SW 1271 (cell line): ENCODE measurements at regions not wholly inside any gene's neighbourhood (a gene's known extent, or its start where the extent isn't known, plus 50 kb on each side); places are given as distances from the start of the nearest gene placed in this dataset.

Experiments
- DNase-seq, 2 experiments: peaks; one replicate each; lab custom pipeline; 2025; lab: John Stamatoyannopoulos, UW

DNA sequence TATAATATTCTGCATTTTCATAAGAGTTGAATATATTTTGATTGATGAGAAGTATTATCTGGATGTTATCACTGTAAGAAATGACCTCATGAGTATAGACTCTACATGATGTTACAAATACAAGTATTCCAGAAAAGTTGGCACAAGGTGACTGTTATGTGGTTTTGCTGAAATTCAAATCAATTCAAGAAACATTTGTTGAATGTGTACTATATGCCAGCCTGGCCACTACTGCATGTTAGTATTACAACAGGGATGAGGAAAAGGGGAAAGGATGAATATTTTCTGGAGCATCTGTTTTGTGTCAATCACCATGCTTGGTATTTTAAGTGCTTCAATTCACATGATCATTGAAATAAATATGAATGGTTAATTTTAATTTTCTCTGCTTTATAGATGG is 250.9 kb upstream of the PBX1 start:
- DNase-seq: no peak

DNA sequence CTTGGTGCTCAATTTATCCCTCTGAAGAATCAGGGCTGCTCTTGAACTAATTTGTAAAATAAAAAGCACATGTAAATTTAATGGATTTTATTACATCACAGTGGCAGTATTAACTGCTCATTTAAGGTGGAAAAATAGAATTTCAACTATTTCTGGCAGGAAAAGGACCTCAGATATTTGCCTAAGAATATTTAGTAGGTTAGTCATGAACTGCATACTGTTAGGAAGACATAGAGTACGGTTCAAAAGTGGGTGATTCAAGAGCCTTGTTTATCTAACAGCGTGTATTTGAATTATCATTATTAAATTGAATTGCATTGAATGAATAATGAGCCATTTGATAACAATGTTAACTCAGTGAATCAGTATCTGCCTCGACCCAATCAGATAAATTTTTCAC is 248.8 kb upstream of the PBX1 start:
- no peak for DNase-seq

DNA sequence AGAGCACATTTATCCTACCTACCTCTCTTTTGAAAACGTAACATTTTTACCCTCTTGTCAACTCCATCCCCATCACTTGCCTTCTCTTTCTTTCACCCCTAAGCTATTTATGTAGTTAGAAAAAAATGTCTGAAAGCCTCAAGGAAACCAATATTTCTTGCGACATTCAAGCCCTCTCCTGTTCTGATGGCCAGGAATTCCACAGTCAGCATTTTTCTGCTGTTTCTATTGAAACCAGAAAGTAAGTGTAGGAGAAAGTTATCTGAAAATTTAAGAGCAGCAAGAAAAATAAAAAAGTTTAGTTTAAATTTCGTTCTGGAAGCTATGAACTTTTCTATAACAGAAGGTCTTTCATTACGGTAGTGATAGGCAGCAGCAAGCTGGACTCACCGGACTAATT is 247.6 kb upstream of the PBX1 start:
- DNase-seq: no peak

DNA sequence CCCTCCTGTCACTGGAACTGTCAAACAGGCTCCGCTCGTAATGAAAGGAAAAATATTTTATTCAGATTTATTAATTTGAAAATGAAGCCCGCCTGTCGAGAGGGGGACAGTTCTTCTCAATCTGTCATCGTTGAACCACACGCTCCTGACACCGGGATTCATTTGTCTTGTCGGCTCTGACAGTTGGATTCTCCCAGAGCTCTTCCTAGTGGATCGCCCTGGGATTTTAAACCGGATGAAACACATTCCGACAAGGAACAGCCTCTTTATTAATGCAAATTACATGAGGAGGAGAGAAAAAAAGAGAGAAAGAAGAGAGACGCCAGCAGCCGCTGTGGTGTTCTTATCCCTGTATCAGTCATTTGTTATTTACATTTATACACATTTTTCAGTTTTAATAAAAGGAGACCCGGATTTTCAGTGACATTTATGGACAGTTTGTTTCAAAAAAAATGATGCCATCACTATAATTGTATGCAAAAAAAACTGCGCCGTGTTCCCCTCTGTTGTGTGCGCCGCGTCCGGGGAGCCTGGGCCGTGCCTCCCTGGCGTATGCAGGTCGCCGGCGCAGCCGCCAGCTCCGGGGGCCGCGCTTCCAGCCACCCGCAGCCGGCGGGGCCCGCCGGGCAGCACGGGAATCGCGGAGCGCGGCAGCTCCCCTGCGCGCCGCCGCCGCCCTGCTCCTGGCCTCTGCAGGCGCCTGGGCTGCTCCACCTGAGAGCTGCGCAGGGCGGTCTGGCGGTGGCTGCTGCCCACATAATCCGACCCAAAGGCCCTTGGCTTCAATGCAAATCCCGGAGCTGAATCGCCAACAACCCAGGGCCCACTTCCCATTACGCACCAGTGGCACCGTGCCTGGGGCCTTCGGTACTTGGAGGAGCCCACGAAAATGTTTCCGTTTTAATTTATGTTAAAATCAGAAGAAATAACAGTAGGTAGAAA is 237.9 kb upstream of the PBX1 start:
- no peak for DNase-seq

DNA sequence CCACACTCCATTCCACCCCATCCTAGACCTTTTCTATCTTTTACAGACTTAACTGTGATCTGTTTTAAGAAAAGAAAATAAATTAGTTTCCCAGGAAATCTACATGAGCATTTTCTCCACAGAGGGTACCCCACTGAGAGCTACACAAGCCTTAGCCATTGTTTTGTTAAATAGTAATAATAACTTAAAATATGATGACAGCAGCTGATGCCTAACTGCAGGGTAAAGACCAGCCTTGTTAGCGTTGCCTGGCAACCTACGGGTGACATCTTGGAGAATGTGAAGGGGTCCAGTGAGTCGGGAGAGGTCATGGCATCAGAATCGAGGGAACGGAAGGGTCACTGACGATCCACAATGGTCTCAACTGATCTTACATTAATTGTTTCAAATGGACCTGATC is 233.2 kb upstream of the PBX1 start:
- DNase-seq: no peak

DNA sequence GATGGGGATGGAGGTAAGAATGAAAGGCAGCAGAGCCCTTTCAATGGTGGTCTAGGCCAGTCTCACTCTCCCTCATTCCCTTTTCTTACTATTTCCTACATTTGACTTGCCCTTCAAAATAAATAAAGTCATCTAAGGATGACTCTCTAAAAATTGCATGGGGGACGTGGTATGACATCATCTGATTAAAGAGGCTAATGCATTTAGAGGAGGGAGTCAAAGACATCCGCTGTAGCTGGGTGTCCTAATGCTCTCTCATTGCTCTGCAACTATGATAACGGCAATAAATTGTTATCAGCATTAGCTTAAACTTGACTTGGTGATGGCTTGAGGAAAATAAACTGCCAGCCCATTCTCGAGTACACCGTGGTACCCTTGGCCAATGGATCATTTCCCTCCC is 225.6 kb upstream of the PBX1 start:
- DNase-seq: no peak

DNA sequence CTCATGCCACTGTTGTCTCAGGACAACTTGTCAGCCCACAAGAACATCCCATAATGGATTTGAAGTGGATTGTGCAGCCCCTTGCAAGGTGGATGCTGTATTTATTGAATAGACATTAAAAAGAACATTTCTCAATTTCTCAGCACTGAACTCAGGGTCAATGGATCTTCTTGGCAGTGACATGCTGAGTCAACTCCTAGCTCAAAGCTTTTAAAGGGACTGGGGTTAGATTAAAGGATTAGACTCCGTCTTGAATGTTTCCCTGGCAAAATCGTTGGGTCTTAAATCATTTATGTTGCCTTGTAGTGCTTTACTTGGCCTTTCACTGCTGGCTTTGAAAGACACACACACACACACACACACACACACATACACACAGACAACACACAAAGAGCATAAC is 221.6 kb upstream of the PBX1 start:
- no peak for DNase-seq

DNA sequence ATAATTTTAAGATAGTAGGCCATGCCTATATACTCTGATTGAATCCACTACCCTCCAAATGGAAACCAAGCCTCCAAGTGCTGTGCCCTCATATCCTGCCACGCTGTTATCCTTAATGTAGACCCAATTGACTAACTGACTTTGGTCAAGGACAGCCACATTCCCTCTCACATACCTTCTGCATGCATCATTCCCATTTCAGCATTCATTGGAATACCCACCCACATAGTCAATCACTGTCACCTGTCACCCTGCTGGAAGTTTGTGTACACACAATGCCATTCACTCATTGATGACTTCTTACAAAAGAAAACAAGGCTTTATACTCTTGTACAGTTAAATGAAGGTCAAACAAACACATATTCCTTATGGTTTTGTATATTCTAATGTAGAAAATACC is 221.1 kb upstream of the PBX1 start:
- DNase-seq: no peak

DNA sequence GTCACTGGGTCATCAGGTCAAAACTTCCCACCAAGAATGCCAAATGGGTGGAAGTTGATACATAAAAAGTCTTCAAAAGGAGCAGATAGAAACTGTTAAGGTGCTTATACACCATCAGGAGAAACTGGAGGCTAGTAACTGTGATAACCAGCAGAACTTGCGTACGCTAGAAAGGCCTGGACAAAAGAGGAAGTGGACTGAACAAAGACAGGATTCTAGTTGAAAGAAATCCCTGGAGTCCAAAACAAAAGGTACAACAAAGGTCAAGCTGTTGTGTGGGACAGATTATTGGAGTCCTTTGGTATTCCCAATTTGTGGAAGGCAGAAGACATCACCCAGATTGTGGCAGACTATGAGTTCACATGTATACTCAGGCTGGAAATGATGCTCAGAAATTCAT is 215.8 kb upstream of the PBX1 start:
- DNase-seq: no peak

DNA sequence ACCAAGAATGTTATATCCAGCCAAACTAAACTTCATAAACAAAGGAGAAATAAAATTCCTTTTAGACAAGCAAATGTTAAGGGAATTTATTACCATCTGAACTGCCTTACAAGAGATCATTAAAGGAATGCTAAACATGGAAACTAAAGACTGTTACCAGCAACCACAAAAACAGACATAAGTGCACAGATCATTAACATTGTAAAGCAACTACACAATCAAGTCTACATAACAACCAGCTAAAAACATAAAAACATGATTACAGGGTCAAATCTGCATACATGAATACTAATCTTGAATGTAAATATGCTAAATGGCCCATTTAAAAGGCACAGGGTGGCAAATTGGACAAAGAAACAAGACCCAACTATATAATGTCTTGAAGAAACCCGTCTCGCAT is 211.0 kb upstream of the PBX1 start:
- DNase-seq: no peak

DNA sequence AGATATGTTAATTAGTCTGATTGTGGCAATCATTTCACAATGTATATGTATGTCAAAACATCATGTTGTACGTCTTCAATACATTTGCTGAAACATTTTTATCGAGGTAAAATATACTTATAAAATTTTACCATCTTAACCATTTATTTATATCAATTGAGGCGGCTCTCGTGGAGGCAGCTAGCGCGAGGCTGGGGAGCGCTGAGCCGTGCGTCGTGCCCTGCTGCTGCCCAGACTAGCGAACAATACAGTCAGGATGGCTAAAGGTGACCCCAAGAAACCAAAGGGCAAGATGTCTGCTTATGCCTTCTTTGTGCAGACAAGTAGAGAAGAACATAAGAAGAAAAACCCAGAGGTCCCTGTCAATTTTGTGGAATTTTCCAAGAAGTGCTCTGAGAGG is 202.5 kb upstream of the PBX1 start:
- no peak for DNase-seq

DNA sequence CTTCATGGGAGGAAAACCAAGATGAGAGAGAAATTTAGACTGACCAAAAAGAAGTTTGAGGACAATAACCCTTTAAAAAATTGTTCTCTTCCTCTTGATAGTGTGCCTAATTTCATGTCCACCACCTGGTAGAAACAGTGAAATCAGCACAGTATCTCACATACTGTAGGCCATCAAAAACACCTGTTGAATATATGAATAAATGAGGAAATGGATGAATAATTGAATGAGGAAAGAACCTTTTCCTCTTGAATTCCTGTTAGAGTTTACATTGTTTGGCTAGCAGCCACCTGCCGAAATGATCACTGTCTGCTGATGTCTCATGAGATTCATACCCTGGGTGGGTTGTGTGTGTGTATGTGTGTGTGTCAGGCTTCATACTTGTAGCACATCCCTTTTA is 198.7 kb upstream of the PBX1 start:
- no peak for DNase-seq

DNA sequence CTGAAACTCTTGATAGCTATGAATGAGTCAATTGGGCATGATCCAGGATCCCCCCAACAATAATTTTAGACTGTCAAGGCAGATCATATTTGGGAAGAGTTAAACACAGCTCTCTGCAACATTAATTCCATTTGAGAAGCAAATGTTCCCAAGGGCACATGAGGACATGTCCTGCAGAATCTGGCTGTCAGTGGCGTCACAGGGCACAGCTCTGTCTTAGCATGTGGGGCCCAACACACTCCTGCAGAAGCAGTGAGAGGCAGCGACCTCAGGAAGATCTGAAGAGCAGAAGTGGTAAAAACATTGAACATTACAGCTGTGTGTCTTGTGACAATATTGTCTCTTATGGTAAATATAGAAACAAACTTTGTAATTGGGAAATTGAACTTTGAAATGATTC is 197.1 kb upstream of the PBX1 start:
- DNase-seq: no peak

DNA sequence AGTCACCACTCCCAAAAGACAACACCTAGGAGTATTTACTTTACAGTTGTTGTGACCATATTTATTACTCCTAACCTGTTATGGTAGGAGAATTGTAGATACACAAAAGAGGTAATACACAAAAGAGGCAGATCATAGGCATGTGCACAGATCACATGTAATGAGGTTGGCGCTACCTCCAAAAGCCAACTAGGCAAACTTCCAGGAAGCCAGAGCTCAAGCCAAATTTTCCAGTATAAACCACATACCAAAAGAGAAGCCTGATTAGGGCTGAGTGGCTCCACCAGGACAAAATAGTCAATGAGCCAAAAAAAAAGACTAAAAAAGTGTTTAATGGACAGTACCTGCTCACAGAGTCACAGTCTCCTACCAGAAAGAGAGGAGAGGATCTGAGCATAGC is 195.0 kb upstream of the PBX1 start:
- DNase-seq: no peak

DNA sequence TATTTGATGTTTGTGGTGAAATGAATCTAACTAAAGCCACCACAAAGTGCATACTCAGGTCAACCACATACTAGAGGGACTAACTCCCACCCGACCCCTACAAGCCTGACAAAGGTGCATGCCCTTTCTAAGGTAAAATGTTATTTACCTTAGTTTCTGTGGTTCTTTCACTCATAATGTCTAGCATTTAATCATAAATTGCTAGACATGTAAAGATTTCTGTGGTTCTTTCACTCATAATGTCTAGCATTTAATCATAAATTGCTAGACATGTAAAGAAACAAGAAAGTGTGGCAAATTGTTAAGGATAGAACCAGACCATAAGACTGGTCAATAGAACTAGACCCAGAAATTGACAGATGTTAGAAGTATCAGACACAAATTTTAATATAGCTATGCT is 193.0 kb upstream of the PBX1 start:
- DNase-seq: no peak

DNA sequence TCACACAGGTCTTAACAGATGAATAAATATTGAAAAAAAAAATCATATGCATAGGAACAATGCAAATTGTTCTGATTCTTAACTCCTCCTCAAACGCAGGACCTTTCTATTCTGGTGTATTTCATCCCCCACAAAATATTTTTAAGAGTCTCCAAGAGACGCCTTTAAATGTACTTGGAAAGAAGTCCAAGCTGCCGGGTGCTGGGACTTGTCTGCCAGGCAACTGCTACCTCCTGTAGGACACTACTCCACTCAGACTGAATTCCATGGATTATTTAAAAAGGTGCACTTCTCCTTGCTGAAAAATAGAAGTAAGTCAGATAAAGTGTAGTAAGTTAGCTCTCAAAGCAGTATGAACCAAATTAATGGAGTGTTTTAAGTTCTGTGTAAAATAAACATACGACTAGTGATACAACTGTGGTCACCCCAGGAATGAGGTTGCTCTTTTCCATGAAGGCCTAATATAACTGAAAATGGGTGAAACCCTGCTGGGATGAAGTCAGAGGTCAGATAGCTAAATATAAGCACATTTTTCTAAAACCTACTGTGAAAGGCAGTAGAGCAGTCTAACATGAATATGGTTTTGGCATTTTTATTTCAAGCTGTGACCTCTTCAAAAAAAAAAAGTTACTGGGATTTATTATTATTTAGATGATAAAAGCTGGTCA is 189.2 kb upstream of the PBX1 start:
- no peak for DNase-seq

DNA sequence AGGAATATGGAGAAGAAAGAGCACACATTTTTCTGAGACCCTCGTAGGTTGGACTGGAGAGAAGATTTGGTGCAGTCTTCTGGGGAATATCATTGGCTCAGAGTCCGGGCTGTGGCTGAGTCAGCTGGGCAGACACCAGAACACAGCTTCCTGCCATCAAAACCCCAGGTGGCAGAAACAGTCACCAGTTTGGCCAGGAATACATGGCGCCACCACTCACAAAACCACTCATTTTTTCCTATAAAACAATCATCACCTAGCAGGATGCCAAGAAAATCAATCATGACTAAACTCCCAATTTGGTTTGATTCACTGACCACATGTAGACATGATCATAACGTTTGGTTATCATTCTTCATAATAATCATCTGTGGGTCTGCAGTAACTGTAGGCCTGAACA is 178.1 kb upstream of the PBX1 start:
- no peak for DNase-seq

DNA sequence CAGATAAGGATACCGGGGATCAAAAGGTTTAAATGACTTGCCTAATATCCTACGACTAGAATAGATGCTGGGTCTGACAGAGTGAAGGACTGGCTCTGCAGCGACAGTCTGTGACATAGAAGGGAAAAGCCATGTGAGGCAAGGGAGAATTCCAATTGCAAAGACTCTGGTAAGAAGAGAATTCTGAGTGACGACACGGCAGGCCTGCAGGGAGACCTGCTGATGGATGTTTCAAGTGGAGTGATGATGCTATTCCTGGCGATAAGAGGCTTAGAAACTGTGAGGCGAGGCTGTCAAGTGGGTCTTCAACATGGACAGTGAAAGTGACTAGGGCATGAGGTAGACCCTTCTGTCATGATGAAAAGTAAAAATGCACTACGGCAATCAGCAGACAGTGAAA is 176.6 kb upstream of the PBX1 start:
- DNase-seq: no peak

DNA sequence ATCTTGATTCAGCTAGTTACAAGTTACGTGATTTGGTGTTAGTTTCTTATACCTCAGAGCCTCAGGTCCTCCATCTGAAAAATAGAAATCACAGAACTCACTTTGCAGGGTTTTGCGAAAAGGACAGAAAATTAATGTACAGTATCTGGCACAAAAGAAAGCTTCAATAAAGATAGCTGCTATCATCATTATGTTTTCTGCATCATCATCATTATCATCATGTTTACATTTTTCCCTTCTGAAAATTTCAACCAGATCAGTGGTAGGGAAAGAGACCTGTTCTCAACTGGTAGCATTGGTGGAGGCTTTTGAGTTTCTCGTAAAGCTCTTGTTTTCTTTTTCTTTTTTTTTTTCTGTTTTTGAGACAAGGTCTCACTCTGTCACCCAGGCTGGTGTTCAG is 174.7 kb upstream of the PBX1 start:
- no peak for DNase-seq

DNA sequence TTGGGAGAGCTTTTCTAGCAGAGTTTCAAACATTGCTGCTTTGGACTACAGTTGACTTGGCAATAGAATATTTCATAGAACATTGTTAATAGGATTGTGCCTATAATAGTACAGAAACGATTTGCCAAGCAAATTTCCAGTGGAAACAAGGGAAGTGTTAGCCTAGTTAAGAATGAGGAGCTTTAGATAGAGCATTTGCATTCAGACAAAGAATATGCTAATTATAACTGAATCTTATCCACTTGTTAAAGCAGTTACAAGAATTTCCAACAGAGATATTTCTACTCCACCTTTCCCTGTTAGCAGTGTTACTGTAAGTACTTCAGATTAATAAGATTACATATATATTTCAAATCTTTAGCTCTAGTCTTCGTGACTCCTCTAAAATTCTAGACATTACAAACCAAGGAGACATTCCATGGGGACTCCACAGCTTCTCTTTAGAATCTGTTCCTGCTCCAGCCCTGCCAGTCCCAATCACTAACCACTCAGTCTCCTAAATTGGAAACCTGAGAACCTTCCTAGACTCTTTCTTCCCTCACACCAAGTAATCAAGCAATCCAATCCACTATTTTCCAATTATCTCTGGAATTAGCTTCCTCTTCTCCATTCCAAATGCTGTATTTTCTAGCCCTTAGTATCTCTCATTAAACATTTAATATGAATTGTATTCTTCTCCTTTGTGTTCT is 141.8 kb upstream of the PBX1 start:
- DNase-seq: no peak

DNA sequence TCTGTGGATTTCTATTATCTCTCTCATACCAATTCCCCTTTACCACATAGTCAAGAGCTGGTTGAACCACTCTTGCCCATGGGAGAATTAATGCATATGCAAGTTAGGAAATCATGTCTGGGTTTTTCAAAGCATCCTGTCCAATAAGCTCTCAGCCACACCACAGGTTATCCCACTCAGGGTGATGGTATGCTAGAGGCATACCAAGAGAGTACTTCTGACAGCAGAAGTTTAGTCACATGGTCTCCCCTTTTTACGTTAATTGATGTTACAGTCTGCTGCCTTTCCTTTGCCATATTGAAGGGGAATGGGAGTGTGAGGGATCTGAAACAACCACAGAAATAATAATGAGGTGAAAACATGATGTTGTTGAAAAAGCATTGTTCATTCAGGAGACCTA is 135.8 kb upstream of the PBX1 start:
- no peak for DNase-seq

DNA sequence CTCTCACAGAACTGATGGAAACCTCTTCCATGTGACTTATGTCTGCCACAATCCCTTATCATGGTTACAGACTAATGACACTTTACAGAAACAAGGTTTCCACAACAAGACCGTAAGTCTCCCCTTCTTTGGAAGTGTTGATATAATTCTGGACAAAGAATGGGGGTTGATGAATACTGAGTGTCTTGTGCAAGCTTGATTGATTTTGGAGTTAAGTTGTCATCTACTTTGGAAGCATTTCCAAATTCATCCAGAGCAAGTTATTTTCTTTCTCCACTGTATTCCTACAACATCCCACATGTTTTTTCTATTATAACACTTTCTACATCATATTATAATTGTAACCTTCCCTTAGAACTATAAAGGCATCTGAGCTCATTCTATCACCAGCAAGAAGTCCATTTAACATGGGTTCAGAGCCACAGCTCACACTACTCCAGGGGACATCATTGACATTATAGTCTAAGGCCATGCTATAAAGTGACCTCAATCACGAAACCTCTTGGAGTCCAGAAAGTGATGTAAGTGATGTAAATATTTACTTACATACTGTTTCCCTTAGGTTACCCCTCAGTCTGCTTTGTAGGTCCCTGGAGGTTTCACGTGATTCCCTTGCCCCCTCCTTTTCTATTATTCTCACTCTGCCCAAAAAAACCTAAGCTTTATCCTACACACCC is 125.7 kb upstream of the PBX1 start:
- no peak for DNase-seq

DNA sequence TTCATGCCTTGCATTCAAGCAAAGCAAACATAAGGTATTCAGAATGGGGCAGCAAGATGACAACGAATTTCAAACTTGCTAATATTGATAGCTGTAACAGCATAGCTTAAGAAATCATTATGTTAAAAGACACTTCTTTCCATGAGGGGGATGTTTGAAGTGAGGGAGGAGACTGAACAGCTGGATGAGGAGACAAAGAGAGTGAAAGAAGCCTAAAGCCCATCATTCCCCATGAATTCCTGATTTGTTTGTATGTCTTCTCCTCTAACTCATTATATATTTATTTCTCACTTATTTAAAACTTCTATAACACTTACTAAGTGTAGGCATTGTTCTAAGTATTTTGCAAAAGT is 125.2 kb upstream of the PBX1 start:
- no peak for DNase-seq
